ENCODE measurements at regions not wholly inside any gene's neighbourhood (a gene's known extent, or its start where the extent isn't known, plus 50 kb on each side); places are given as distances from the start of the nearest gene placed in this dataset.
"Not testable (repeated sequence)": the region's sequence is repeated elsewhere in the genome, so short reads cannot be mapped to it uniquely, and the experiment has no call there.

DNA sequence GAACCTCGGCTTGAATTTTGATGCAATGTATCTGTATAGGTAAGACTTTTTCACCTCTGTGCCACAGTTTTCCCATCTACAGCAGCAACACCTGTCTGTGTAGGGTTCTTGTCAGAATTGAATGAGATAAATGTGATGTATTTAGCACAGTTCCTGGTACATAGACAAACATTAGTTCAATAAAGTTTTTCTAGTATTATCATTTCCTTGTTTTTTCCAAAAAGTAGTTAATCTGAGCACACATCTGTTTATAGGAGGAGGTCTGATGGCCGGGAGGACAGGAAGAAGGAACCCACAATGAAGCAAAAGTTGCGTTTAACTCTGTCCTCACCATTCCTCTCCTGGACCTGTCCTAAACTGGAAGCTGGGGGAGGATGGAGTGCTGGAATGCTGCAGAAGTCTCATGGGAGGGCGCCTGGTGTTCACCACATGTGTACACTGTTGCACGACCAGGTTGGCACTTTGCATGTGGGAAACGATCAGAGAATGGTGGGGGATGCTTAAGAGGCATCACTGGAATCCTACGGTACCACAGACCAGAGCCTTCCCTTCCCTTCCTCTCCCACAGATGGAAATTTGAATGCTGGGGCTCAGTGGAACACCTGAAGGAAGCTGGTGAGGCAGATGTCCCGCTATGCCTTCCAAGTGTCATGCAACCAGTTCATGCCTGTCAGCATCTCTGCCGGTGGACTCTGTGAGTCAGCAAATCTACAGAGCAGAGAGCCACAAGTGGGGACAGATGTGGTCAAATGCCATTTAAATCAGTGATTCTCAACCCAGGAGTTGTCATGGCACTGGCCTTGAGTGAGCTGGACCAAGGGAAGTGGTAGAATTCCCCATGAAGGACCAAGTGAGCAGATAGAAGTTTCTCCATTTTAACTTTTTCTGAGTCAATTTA lies 315.6 kb downstream of the DLEU7 start:
- no peak for DNase-seq (ENCODE audit: low spot score)

DNA sequence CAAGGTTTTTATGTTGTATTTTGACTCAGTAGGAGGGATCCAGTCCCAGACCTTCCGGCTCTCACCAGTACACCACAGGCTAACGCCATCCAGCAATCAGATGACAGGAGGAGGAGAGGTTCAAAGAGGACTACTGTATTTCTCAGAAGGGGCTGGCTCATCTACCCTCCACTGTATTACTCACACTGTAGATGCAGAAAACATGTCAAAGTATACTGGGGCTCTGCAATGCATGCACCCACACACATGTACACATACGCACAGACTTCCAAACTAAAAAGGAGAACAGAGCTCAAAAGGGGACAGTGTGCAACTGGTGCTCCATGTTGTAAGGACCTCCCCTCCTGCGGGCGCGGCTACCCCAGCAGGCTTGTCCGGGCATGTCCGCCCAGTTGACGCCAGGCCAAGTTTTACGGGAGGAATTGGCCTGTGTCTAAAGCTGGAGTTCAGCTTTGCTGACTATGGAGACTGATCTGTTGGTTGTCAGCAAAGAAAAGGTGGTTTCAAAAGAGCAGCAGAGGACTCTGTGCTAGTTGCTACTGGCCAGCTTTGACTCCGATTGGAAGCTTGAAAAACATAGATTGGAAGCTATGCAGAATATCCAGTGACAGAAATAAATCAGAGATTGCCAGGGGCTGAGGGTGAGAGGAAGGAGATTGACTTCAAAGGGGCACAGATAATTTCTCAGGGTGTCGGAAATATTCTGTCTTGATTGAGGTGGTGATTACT lies 314.2 kb downstream of the DLEU7 start:
- DNase-seq (ENCODE audit: low spot score), result no peak

DNA sequence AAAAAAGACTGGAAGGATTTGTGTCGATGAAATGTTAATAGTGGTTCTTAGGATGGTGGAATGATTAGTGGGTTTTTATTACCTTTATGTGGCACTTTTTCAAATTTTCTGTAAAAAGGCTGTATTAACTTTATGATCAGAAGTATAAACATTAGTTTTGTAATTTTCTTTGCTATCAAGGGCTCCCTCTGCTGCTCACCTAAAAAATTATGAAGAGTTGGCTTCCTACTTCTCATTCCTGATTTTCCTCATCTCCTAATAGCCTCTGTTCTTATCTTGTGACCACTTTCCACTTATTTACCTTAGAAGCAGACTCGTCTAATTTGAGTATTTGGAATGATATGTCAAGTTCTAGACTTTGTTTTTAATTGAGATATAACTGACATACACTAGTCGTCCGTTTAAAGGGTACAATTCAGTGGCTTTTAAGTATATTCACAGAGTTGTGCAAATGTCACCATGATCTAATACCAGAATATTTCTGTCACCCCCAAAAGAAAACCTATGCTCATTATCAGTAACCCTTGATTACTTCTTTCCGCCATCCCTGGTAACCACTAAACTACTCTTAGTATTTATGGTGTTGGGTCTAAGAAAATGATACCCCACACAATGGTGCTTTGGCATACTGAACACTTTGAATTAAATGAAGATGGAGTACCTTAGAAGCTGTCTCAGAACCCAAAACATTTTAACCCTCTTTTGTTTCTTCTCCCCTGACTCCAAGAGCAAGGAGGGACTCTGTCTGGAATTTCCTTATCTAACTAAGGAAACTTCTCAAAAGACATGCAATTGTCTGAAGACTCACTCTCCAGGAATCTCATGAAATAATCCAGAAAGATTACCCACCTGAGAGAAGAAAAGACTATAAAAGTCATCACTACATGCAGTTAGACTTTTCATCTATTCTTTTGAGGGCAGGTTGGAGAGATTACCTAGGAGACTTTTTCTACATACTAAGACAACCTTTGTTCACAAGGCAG lies 311.3 kb downstream of the DLEU7 start:
- no peak for DNase-seq (ENCODE audit: low spot score)

DNA sequence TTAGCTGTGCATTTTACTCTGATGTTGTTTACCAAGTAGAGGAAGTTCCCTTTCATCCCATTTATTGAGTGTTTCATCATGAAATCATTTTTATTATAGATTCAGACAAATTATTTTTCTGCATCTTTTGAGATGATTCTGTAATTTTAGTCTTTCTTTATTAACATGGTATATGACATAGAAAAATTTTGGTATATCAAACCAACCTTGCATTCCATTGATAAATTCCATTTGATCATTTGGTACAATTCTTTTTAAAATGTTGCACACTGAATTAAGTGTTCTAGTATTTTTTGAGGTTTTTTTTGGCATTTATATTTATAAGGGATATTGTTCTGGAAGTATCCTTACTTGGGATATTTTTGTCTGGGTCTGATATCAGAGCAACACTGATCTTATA lies 308.4 kb downstream of the DLEU7 start:
- DNase-seq (ENCODE audit: low spot score), result no peak

DNA sequence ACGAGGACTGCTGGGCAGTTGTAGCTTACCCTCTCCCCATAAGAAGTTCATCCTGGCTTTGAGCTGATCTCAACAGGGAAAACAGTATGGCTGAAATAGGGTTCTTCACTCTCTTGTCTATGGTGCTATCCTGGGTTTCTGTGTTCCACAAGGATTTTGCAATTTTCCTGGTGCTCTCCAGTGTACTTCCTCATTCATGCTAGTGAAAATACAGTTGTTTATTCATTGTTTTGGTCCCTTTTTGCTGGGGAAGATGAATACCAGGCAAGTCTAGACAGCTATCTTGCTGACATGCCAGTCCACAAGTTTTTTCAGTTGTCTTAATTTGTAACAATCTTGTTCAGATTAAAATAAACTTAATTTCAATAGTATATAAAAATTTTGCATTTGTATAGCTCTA lies 306.5 kb downstream of the DLEU7 start:
- DNase-seq (ENCODE audit: low spot score), result no peak

DNA sequence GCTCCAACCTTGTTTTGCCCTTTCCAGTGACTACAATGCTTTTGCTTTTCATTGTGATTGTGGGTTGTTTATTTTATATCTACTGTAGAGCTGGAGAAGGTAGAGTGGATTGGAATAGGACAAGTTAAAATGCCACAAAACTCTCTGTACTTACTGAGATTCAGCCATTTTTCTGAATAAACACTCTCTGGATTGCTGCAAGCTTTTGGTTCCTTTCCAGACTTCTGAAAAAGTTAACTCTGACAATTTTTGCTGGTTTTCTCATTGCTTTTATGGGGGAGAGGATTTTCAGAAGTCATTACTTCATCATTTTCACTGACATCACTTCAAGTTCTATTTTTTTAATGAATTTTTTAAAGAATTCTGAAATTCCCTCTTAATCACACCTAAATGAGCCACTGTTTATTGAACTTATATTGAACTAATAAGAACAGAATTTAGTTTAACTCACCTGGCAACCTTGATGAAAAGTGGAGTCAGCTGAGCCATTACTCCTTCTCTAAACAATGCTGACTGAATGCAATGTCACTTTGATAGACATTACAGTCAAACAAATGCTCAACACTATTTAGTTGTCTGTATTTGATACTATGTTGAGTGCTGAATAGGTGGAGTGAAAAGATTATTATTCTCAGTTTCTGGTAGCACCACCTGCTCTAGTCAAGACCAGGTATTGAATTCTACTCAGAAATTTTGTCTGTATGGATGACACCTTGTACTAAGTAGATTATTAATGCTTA lies 303.5 kb downstream of the DLEU7 start:
- no peak for DNase-seq (ENCODE audit: low spot score)

DNA sequence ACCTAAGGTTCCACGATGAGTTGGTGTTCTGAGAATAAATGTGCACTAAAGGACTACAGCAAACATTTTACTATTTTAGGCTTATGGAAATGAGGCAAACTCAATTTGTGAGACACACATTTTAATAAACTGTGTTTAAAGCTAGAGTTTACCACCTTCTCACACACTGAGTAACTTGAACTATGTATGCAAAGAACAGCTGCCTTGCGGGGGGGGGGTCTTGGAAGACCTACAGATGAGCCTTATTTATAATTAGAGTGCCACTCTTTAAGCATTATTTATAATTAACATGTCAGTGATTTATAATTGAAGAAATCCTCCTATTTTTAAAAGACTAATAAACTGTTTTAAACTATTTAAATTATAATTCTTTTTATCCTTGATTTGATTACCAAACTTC lies 300.4 kb downstream of the DLEU7 start:
- no peak for DNase-seq (ENCODE audit: low spot score)

DNA sequence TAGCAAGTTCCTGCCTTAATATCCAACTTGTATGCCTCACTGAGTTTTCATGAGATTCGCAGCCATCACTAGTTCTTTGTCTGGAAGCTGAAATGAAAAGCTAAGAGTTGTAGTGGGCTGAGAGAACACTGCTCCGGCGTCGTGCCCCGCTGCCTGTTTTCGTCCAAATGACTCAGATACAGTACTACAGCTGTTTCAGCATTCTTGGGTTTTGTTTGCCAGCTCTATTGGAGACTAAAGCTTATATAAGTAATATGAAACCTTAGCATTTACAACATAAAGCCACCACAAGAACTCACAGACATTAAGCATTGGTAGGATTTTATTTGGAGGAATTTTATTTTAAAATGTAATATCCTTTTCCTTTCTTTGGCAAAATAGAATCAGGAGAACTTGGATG lies 299.7 kb downstream of the DLEU7 start:
- DNase-seq (ENCODE audit: low spot score), result no peak

DNA sequence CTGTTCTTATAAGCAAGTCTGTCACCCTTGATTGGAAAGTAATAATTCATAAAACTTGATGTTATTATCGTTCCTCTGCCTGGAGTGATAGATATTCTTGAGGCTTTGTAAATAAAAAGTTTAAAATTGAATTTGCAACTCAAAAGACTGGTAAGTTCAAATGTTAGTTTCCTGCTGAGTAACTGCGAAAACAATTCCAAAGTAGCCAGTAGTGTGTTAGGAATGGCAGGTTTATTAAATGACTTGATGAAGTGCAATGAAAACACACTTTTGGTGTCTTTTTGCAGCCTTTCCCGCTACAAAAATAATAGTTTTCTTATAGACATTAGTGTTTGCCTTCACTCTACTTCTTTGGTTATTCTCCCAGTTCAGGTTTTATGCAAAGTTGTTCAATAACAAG lies 299.3 kb downstream of the DLEU7 start:
- DNase-seq (ENCODE audit: low spot score), result no peak

DNA sequence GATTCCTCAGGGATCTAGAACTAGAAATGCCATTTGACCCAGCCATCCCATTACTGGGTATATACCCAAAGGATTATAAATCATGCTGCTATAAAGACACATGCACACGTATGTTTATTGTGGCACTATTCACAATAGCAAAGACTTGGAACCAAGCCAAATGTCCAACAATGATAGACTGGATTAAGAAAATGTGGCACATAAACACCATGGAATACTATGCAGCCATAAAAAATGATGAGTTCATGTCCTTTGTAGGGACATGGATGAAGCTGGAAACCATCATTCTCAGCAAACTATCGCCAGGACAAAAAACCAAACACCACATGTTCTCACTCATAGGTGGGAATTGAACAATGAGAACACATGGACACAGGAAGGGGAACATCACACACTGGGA lies 296.3 kb downstream of the DLEU7 start:
- DNase-seq (ENCODE audit: low spot score), result not testable (repeated sequence)

DNA sequence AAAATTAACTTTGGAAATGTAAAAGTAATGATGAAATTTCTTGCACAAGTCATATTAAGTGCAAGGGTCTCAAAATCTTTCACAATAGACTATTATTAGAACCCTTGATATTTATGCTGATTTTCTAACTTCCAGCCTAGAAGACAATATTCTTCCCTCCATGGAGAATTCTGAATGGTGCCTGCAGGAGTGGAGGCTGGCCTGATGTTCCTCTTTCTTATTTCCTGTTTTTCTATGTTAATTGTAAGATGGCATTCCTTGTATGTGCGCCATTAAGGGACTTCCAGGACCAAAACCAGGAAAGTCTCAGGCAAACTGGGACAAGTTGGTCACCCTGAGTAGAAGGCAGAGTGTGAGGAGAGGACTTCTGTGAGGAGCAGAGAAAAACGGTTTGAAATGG lies 294.9 kb downstream of the DLEU7 start:
- no peak for DNase-seq (ENCODE audit: low spot score)

DNA sequence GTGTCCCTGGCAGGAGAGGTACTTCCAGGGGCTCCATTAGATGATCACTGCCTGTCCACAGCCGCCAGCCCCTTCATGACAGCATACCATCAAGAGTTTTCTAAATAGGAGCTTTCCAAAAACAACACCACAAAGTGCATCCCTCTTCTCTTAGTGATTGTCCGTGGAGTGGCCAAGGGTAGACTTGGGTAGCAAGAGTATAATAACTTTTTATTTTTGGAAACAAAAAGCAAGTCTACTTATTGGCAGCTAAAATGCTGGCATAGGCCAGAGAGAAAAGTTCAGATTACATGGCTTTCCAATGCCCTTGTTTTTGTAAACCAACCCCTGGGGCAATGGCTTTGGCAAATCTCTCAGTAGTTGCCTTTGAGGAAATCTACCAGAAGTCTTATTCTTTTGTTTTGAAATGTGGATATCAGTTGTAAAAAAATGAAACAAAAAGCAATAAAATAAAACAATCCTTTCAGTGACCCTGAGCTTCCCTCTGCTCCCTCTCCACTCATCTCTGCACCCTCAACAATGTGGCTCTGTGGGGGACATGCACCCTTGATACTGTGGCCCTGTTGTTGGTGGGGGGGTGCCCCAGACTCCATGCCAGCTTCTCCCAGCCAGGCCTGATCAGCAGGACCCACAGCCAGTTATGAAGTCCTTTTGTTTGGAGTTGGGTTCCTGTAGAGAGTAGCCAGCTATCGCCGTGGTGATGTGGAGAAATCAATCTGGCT lies 294.1 kb downstream of the DLEU7 start:
- DNase-seq (ENCODE audit: low spot score), result no peak

DNA sequence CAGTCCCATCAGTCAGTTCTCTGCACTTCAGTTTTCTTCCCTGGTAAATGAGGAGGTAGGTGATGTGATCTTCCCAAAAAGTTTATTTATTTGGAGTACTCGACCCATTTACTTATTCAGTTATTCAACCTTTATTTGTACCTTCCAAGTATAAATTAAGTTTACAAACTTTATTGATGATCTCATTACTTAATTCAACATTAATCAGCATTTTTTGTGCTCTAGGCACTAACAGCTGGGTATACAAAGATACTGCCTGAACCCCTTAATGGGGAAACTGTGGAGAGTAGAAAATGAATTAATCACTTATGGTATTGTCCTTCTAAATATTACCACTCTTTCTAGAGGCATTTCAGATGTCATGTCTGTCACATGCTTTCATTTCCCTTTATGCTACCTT lies 293.3 kb downstream of the DLEU7 start:
- no peak for DNase-seq (ENCODE audit: low spot score)

DNA sequence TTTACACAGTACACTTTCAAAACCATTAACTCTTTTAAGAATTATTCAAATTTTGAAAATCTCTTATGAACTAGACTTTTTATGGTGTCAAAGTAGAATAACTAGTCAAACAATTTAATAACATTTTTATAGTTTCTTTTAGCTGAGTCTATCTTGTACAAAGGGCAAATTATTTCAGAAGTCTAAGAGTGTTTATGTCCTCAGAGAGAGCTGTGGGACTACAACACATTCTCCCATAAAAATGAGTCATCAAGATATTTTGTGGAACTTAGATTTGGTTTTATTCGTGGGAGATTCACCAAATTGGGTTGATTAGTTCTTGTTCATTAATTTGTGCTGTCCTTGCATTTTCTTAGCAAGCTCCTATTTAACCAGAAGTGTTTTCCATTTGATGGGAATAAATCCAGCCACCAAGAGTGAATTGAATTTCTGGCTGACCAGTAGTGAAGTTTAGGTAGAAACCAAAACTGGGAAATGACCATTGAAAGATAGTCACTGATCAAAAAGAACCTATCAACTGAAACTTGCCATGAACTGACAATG lies 291.0 kb downstream of the DLEU7 start:
- DNase-seq (ENCODE audit: low spot score), result no peak

DNA sequence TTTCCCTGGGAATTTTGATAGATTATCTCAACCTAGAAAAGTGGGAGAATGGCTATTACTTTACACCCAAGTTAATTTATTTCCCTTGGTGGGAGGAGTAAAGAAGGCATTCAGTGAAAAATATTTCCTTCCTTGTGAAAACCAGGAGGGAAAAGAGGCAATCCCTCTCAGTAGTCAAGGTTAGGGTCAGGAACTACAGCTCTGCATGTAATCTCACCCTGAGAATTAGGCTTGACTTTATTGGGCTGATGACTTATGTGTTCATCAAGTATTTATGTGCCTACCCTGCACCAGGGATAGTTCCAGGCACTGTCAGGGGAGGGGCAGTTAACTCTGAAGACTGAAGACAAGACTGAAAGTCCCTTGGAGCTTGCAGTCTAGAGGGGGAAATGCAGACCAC lies 281.8 kb downstream of the DLEU7 start:
- DNase-seq (ENCODE audit: low spot score), result no peak

DNA sequence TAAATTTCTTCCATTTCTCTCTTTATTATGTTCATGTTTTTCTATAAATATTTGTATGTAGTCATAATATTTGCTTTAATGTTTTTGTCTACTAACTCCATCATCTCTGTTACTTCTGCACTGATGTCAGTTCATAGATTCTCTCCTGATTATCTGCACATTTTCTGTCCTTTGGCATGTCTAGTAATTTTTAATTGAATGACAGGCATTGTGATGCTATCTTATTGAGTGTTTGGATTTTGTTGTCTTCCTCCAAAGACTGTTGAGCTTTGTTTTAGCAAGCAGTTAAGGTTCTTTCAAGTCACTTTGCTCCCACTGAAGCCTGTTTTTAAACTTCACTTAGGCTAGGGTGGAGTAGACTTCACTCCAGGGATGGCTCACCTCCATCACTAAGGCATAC lies 276.8 kb downstream of the DLEU7 start:
- DNase-seq (ENCODE audit: low spot score), result no peak

DNA sequence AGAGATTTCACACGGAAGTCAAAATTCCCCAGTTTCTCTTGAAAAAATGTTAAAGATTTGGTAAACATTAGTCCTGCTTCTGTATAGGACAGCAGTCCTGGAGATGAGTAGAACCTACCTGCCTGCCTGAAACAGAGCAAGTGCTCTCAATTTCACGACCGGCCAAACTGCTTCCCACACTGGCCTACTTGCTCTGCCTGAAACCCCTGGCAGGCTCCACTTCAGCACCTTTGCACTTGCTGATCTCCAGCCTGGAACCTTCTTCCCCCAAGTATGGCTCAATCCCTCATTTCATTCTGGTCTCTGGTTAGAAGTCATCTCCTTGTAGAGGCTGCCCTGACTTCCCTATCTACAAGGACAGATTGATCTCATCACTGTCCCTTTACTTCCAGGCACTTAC lies 271.4 kb downstream of the DLEU7 start:
- DNase-seq (ENCODE audit: low spot score), result no peak

DNA sequence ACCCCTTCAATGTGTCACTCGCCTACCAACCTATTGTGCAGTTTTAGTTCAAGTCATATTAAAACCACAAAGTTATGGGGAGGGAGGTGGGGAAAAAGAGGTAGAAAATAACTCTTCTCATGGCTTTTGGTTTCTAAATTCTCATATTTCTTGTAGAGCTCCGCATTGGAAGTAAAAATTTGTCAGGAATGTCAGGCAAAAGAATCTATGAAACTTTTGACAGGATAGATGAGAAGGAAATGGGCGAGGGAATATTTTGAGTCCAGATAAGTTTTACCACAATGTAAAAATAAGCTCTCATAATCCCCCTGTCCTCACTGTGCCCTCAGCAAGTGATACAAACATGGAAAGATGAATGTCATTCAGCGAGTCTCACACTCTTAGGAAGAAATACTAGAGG lies 270.4 kb downstream of the DLEU7 start:
- DNase-seq (ENCODE audit: low spot score), result no peak

DNA sequence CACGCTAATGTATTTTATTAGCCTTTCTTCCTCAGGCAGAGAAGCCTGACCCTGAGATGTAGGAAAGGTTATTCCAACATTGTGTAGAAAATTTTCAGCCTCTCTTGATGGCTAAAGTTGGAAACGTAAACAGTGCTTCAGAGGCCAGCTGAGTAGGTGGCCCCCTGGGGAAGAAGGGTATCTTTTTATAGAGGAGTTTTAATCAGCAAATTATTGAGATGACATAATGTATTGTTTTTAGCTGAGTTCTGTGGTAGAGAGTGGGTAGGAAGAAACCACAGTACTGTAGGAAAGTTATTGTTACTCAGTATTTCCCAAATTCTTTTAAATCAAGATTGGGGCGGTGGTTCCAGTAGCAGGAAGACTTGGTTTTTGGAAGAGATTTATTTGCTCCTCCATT lies 268.8 kb downstream of the DLEU7 start:
- no peak for DNase-seq (ENCODE audit: low spot score)

DNA sequence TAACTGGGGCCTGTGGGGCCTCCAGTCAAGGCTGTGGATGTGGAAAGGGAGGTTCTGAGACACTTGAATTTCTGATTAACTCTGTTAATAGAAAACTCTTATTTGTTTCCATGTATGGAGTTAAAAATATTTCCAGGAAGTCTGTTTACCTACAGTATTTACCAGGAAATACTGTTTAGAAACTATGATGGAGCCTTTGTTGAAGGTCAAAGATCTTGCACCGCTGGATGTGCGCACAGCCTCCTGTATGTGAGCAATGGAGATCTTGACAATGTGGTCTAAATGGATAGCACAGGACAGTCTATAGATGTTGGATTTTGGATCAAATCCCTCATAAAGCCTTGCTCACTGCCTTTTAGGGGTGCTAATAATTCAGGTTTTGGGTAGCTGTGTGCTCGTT lies 268.4 kb downstream of the DLEU7 start:
- no peak for DNase-seq (ENCODE audit: low spot score)

DNA sequence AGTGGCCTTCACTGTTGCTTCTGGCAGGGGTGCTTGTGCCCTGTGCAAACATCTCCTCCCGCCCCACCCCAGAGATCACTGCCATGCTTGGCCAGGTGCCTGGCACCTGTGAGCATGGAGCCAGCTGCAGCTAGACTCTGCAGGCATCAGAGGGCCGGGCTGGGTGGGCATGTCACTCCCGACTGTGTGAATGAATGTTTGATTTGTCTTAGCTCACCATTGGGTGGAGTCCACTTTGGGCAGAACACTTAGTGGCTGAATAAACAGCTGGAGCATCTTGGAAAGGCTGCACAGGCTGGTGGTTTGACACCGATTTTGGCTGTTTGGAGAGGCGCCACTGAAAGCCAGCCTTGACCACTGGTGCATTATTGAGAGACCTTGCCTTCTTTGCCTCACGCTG lies 267.3 kb downstream of the DLEU7 start:
- DNase-seq (ENCODE audit: low spot score), result no peak
